A673 (cell line): ENCODE measurements at regions not wholly inside any gene's neighbourhood (a gene's known extent, or its start where the extent isn't known, plus 50 kb on each side); places are given as distances from the start of the nearest gene placed in this dataset.

Experiments
- CTCF ChIP-seq: fragments of 300-800, 200-600 bp; sonication (generic); conservative IDR thresholded peaks from 2 replicates; pipeline ENCODE4 v1.5.1; 2017; ENCODE audit warnings: low read depth, mild to moderate bottlenecking, antibody characterized with exemption, low read length, moderate library complexity, mixed read lengths
- EZH2 ChIP-seq: fragments of 200-600 bp; sonication (generic); IDR thresholded peaks from 2 replicates; pipeline ENCODE4 v1.6.1; 2017; ENCODE audit warnings: borderline replicate concordance, low read depth, mild to moderate bottlenecking, mixed read lengths, antibody characterized with exemption, low read length; ENCODE audit not compliant: poor library complexity, severe bottlenecking

GRCh38 chr10:3879073-3879472 lies 94.1 kb upstream of the KLF6 start:
- no peak for TF ChIP-seq CTCF
- no peak for TF ChIP-seq EZH2
